HG03196 (cell line): ENCODE measurements at regions not wholly inside any gene's neighbourhood (a gene's known extent, or its start where the extent isn't known, plus 50 kb on each side); places are given as distances from the start of the nearest gene placed in this dataset.

Experiments used
- ATAC-seq: cut with Tn5 transposase; IDR thresholded peaks from one replicate; pipeline ENCODE4 v1.9.1; 2021; ENCODE audit not compliant: unreplicated experiment

- no peak for ATAC-seq
Observed at GRCh38 chr4:4749137-4749536, 110.3 kb upstream of the MSX1 start.

DNA sequence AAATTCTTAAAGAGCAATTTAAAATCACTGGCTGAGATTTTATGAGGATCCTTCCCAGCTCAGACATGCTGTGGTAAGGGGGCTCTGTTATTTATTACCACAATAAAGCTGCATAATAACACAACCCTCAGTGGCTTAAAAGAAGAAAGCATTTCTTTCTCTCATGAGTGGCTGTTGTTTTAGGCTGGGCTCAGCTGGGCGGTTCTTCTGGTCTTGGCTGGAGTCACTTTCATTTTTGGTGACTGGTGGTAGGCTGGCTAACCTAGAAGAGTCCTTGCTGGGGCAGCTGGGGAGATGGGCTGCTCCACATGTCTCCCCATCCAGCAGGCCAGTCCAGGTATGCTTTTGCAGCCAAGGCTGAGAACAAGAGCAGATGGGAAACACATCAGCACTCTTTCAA lies 113.0 kb upstream of the MSX1 start:
- no peak for ATAC-seq

DNA sequence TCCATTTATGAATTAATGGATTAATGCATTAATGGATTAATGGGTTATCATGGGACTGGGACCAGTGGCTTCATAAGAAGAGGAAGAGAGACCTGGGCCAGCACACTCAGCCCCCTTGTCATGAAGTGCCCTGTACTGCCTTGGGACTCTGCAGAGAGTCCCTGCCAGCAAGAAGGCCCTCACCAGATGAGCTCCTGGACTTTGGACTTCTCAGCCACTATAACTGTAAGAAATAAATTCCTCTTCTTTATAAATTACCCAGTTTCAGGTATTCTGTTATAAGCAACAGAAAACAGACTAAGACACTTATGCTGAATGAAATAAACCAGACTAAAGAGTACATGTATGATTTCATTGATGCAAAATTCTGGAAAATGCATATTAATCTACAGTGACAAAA lies 119.4 kb upstream of the MSX1 start:
- no peak for ATAC-seq

- ATAC-seq, result no peak
Observed at GRCh38 chr4:4735870-4736269, 123.6 kb upstream of the MSX1 start.

GRCh38 chr4:4735136-4735750 lies 124.2 kb upstream of the MSX1 start:
- no peak for ATAC-seq

GRCh38 chr4:4734425-4734824 lies 125.0 kb upstream of the MSX1 start:
- ATAC-seq, result no peak

- no peak for ATAC-seq
Observed at GRCh38 chr4:4733663-4734062, 125.8 kb upstream of the MSX1 start.

- ATAC-seq, result no peak
Observed at GRCh38 chr4:4730249-4730648, 129.2 kb upstream of the MSX1 start.

DNA sequence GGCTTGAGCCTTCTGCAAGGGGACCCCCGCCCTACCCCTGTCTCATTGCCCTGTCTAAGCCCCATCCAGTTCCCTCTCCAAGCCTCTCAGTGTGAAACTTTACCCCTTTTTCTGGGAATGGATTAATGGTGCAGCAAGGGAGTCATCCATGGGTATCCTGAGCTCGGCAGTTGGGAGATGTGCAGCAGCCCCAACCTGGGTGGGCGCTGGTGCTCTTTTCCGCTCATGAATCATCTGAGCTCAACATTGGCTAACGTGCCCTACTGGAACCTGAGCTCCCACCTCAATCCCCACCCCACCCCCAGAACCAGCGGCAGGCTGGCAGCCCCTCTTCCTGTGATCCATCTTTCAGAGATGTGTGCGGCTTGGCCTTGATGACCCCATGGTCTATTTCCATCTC lies 130.3 kb upstream of the MSX1 start:
- ATAC-seq, result no peak

DNA sequence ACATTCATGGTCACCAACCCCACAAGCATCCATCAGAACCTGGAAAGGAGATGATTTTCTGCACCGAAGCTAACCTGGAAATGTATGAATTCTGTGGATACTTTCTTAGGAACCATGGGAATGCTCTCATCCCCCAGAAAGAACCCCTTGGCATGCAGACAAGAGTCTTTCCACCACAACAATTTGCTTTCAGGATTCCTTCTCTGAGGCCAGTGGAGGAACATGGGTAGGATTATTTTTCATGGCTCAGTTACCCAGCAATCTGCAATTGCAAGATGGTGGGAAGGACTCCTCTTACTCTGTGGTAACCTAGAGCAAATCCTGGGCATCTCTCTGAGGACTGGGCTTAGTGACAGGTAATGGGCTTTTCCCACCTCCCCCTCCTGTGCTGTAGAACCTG lies 131.9 kb upstream of the MSX1 start:
- no peak for ATAC-seq

DNA sequence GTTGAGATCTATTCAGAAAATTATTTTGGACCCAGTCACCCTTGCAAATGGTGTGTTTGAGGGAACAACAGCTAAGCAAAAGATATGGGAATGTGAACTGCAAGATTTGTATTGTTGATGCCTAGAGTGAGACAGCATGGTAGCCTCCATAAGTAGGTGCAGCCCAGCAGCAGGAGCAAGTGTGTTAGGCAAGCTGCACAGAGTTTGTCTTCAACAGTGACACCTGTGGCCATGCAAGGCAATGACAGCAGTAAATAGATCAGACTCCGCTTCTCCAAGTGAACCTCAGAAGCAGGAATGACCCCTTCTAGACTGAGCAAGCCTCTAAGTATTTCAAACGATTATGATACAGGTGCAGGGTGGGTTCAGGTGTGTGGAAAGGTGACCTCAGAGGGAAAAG lies 133.4 kb upstream of the MSX1 start:
- ATAC-seq, result no peak

DNA sequence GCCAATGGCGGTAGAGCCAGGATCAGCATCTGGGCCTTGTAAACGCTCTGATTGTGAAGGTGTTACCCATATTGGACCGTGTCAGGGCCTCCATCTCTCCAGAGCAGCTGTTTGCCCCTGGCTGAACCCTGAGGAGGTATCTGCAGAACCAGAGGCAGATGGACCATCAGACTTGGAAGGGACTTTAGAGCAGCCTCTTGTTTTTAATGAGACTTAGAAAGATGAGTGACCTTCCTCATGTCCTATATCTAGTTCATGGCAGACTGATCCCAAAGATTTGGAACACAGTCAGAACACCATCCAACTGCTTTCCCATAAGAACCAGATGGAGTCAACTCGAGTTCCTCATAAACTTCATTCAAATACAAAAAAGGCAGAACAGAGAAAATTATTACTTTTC lies 135.1 kb upstream of the MSX1 start:
- no peak for ATAC-seq

GRCh38 chr4:4721636-4722035 lies 137.8 kb upstream of the MSX1 start:
- no peak for ATAC-seq

- no peak for ATAC-seq
Observed at GRCh38 chr4:4720646-4721045, 138.8 kb upstream of the MSX1 start.

GRCh38 chr4:4719436-4719835 lies 140.0 kb upstream of the MSX1 start:
- ATAC-seq, result no peak

DNA sequence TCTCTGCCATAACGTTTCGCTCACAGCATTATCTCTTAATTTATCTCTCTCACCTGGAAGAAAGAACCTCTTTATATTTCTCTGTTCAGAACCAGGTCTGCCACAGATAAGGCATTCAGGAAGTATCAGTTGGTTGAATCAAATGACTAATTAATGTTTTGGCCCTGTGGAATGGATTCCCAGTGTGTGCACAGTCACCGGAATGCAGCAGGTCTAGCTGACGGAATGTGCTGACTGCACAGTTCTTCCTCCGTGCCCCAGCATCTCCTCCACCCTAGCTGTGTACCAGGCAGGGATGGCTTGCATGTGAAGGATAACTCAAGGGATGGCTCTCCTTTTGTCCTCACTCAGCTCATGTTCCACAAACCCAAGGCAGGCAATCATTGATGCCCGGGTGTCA lies 141.8 kb upstream of the MSX1 start:
- no peak for ATAC-seq

- ATAC-seq, result no peak
Observed at GRCh38 chr4:4714331-4714730, 145.1 kb upstream of the MSX1 start.

DNA sequence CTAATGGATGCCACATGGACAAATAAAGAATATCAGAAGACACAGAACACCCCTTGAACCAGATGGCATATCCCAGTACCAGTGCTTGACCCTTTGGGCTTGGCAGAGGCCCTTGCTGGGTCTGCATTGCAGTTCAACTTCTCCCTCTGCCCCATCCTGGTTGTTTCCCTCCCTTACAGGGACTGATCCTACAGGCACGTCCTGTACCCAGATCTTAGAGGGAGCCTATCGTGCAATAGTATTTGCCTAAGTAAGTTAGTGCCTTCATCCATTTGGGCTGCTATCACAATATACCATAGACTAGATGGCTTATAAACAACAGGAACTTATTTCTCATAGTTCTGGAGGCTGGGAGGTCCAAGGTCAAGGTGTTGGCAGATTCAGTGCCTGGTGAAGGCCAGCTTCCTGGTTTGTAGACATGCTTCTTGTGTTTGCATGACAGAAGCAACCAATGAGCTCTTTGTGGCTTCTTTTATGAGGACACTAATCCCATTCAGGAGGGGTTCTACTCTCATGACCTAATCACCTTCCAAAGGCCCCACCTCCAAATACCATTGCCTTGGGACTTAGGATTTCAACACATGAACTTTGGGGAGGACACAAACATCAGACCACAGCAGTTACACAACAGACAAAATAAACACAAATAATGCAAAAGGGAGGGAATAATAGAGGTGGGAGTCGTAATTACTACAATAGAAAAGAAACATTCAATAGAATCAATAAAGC lies 146.5 kb upstream of the MSX1 start:
- ATAC-seq, result no peak

DNA sequence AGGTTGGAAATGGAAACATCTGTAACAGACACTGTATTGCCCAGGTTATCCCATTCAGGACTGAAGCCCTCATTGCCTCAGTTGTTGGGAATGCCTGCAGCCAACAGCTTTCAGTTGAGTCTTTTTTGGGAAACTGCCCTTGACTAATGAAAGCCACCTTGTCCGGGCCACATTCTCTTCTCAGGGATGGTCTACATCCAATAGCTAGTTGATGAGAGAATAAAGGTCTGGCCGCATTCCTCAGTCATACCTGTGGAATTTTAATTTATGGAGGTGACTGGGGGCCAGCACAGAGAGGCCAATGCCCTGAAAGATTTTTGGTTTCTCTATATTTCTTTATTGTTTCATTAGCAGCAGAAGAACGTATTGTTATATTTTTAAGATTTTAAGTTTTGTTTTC lies 147.6 kb upstream of the MSX1 start:
- ATAC-seq, result no peak

DNA sequence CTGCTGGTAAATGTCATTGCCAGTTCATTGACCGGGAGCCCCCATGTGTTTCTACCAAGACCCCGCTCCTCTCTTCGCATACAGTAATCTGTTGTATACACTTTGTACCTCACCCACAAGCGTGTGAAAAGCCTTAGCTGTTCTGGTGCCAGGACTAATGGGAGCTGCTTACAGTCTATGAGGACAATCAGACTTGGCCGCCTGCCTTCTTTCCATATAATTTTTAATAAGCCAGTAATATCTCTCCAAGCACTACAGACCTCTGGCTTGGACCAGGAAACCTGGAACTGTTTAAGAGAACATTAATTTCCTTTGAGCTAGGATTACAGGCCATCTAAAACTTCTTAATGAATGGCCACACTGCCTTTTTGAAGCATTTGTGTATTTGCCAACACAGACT lies 149.7 kb upstream of the MSX1 start:
- ATAC-seq, result no peak

DNA sequence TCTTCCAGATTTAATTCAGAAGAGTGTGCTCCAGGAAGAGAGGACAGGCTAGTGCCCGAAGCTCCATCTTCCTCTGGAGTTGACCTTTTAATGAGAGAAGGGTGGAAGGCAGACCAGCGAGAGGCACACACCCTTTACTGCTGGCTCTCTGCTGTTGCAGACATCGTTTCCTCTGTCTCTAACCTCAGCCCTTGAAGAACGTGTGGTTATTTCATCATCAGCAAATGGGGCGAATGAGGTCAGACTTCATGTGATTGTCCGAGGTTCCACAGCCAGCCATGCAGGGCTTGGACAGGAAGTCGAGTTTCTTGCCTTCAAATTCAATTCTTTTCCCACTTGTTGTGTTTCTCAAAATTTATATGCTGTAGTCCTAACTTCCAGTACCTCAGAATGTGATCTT lies 155.2 kb upstream of the MSX1 start:
- ATAC-seq, result no peak

DNA sequence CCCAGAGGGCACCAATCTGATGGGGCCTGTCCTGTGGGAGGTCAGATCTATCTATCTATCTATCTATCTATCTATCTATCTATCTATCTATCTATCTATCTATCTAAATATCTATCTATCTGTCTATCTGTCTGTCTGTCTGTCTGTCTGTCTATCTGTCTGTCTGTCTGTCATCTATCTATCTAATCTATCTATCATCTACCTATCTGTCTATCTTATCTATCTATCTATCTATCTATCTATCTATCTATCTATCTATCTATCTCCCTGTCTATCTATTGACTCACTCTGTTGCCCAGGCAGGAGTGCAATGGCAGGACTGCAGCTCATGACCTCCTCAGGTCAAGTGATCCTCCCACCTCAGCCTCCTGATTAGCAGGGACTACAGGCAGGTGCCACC lies 155.7 kb upstream of the STX18 start:
- no peak for ATAC-seq

GRCh38 chr4:4696530-4696929 lies 154.7 kb upstream of the STX18 start:
- ATAC-seq, result no peak
